Islet precursor cell (in vitro differentiated cells): ENCODE measurements at regions not wholly inside any gene's neighbourhood (a gene's known extent, or its start where the extent isn't known, plus 50 kb on each side); places are given as distances from the start of the nearest gene placed in this dataset.

Experiments
- DNase-seq: peaks from one replicate; pipeline ENCODE4 v3.0.0-alpha.2; 2018

DNA sequence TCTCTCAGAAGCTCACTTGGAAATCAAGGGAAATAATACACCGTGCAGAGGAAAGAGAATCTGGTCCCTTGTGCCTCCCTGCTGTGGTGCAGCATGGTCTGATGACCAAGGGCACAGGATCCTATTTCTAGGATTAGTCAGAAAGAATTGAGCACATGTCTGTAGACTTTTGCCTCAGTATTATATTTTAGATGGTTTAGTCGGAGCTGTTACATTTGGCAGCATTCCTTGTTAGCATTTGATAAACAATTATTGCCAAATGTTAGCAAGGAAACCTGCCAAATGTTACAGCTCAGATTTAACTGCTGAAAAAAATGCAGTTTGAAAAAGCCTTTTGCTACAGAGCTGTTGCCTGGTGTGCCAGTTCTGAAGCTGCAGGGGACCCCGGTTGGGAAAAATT lies 183.5 kb upstream of the DPYD start:
- no peak for DNase-seq

DNA sequence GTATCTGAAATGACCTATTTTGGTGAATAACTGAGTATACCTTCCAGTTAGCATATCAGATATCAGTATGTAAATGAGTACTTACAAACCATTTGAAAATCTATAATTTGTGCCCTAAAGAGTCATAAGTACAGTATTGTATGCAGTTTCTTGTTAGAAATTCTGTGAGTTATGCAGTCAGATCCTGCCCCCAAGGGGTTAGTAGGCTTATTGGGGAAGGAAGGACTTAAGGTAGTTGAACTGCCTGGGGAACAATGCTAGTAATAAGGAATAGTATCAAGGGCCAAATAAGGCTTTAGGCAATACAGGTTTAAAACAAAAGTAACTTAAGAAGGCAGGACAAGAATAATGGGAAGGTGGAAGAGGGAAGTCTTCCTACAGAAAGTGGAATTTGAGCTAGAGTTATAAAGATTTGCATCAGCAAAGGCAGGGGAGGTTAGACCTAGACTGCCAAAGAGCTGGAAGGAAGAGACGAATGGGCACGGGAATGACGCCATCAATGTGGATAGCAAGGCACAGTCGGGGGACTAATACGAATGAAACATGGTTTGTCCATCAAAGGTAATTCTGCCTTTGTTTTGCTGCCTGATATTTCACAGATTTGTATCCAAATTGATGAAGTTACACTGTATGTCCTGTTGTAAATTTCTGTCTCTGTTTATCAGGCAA lies 182.9 kb upstream of the DPYD start:
- no peak for DNase-seq

DNA sequence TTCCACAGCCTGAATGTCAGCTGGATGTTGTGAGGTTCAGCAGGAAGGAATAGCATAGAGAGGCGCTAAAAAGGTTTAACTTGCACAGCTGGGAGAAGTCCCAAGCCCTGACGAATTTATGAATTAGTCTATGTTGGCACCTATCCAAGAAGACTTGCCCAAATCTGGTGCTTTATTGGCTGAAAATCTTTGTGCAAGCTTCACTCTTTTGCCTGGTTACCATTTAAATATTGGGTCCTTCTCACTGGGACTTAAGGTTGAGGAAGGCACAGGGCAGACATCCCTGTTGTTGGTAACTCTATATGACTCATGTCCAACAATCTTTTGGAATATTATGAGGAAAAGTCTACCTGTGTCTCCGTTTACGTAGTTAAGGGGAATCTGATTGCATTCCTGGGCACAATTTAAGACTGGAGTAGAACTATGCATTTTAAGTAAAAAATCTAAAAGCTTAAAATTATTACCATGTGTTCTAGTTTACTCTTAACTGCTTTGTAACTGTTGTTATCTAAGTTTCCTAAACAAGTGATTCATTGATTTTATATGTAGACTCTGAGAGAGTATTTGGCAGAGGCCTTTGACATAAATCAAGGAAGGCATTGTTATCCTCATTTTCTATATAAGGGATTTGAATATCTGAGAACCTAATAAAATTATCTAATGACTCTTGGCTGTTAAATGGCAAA lies 181.7 kb upstream of the DPYD start:
- no peak for DNase-seq

DNA sequence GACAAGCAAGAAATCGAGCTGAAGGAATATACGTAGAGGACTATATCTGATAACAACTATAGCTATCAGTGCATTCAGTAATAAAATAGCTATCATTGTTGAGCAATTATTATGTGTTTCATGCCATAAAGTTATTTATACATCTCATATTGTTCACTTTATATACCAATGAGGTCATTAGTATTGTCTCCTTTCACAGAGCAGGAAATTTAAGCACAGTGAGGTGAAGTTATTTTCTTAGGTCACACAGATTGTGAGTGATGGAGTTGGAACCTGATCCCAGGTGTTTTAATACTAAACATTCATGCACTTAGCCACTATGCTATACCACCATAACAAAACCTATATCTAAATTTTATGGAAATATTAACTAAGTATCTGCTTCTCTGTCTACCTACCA lies 180.5 kb upstream of the DPYD start:
- no peak for DNase-seq

DNA sequence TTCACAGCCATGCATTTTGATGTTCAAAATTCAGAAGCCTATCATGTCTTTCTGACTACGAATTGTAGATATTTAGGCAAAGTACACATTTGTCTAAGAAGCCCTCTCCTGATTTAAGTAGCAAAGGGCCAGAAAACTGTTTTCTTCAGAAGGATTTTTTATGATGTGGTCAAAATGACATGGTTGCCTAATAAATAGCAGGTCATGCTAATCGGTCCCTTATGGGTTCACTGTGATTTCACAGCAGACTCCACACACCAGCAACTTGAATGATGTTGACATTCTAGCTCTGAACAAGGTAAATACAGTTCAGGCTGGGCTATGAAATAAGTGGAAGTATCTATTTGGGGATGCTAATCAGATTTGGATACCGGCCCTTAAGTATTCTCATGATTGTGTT lies 178.7 kb upstream of the DPYD start:
- no peak for DNase-seq

DNA sequence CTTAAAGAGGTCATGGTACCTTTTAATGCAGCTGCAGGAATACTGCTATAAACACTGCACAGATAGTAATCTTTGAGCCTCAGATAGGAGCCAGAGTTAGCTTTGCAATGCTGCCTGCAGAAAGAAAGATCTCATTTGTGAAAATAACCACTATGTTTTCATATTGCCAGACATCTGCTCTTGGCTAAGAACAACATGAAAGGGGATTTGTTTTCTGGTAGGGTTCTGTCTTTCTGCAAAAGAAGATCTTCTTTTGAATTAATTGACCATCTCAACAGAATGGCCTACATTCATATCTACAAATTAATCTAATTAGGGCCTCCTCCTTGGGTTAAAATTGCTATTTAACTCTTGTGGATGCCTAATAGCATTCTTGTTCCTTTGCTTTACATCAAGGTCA lies 177.6 kb upstream of the DPYD start:
- no peak for DNase-seq

DNA sequence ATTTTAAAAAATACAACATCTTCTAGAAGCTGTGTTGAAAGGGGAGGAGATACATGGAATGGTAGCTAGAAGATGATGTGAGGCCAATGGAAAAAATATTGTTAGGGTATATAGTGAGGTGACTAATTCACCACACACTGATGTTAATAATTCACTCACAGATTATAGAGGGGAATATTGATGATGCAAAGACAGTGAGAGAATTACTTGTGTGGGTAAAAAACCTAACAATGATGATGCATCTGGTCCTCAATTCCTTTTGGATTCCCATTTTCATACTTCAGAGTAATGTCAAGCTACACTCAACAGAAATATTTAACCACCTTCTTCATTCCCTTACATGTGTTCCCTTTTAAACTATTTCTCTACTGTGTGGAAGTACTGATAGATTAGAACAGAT lies 169.5 kb upstream of the DPYD start:
- no peak for DNase-seq

DNA sequence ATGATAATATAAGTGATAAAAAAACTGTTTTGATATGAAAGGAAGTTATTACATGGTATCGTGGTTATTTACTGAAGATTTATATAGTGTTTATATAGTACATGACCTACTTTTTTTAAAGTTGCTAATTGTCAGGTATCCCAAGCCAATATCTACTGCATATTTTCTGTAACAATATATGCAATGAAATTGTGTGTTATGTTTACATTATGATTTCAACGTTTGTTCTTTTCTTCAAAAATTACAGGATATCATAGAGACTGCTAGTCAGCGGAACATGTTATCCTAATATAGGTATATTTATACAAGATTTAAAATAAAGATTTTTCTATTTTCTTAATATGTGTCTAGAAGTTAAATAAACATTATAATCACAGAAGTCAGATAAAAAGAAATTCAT lies 167.5 kb upstream of the DPYD start:
- no peak for DNase-seq

DNA sequence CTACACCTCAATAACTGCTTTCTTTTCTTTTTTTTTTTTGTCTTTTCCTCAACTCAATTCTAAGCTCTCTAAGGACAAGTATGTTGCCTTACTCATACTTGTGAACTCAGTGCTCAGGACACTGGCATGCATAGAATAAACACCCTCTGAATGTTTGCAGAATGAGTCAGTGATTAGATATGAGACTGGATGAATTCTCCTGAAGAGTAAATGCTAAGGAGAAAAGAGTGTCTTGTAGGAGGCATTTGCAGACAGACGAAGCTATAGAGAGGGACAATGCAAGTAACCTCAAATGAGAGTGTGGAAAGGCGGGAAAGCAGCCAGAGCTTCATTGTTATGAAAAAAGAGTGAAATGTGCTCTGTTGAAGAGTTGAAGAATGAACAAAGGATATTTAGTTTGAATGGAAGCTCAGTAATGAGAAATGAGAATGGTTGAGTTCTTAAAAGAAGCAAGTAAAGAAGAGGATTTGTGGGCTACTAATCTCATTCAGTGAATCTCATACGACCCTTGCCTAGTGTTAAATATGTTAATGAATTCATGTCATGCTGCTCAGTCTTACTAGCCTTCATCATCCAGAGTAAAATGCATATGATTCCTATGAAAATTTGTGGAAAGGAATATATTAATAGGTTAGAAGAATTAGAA lies 166.1 kb upstream of the DPYD start:
- peak; percentile 74 for DNase-seq

DNA sequence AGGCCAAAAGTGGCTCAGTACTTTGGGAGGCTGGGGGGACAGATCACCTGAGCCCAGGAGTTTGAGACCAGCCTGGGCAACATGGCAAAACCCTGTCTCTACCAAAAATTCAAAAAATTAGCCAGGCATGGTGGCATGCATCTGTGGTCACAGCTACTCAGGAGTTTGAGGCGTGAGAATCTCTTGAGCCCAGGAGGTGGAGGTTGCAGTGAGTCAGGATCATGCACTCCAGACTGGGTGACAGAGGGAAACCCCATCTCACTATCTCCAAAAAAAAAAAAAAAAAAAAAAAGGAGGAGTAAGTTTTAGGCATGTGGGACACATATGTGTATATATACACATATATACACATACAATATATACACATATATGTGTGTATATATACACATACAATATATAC lies 165.3 kb upstream of the DPYD start:
- DNase-seq, result peak; percentile 65

DNA sequence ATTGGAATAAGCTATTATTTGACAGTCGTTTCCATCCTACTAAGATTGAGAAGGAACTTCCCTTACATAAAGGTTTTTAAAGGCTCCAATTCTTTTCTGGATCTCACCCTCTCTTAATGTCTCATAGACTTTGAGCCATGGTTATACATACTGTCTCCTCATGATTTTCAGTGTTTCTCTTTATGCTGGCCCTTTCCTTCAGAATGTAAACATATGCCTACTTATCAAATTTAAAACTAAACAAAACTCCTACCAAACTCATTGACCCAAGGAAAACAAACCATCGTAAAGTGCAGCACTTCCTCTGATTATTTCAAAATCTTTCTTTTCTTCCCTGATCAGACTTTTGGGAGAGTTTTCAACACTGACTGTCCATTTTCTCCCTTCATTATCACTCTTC lies 163.4 kb upstream of the DPYD start:
- no peak for DNase-seq

DNA sequence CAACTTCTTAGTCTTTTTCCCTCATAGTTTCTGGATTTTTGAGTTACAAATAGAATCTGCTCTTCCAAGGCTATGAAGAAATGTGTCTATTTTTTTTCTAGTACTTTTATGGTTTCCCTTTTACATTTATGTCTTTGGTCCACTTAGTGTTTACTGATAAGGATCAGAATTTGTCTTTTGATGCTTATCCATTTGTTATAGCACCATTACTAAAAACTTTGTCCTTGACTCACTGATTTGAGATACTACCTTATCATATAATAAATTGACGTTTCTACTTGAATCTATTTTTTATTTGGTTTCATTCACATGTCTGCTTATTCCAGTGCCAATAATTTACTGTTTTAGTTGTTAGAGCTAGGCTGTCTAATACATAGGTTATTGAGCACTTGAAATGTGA lies 161.1 kb upstream of the DPYD start:
- no peak for DNase-seq

DNA sequence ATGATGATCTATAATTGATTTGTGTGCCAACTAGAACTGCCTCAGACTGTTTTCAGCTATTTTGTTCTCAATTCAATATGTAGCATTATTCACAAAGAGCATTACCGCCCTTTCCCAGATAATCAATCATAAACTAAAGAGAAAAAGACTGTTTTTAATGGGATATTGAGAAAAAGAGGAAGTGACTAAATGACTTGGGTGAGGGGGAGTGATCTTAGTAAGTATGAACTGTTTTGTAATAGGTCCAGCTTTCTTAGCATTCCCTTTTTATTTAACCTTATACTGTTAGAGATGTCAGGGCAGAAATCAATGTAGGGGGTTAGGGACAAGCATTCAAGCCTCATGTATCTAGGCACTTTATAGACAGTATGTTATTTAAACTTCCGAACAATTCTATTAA lies 157.8 kb upstream of the DPYD start:
- no peak for DNase-seq

DNA sequence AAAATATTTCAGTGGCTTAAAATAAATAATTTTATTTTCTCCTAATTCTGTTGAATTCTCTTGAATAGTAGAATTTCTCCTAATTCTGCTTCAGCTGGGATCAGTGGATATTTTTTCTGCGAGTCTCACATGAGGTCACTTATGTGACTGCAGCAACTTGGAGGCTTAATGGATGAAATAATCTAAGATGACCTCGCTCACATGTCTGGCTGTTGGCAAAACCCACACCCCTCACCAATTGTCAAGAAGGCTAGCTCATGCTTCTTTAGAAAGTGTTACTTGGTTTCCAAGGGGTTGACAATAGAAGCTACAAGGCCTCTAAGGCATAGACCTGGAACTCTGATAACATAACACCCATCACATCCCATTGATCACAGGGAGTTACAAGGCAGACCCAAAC lies 156.9 kb upstream of the DPYD start:
- no peak for DNase-seq

DNA sequence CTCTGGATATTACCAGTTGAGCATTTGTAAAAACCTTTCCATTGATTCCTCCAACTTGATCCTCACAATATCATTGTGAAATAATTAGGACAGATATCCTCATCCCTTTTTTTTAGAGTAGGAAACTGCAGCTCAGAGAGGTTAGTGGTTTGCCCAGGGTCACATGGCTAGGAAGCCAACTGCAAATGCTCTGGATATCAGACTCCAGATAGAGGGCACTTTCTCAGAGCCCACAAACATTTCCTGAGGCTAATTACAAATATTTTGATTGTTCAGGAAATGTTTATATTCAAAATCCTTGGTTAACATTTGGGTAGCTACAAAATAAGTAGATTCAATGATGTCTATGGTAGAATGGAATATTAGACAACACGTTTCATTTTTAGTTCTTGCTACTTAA lies 154.8 kb upstream of the DPYD start:
- DNase-seq, result no peak

DNA sequence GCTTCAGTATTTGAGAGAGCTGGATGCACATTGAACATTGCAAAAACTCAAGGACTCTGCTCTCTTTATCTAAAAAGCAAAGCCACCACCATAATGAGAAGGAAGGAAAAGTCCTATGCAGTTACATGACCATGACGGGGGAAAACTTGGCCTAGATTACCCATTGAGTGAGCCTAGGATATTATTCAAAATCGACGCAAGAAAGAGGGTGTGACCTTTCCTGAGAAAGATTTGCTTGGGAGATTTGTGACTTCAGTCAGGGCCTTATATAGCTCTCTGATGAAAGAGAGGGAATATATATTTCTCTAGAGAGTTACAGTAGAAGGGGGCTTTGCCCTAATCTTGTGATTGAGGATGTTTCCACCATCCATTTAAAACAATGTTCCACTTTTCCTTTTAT lies 153.0 kb upstream of the DPYD start:
- no peak for DNase-seq

DNA sequence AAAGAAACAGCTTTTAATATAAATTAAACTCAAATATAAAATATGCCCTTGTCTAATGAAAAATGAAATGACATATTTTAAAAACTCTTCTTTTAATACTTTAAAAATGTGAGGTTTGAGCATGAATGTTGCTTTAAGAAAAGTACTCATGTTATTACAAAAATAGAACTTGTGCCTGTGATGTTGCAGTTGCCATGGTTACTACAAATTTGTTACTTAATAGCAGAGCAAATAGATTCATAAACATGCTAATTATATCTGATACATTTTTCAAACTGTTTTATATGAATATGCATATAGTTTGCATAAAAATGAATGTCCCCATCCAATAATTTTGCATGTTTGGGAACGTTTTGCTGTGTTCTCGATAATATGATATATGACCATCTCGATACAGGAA lies 152.3 kb upstream of the DPYD start:
- no peak for DNase-seq

DNA sequence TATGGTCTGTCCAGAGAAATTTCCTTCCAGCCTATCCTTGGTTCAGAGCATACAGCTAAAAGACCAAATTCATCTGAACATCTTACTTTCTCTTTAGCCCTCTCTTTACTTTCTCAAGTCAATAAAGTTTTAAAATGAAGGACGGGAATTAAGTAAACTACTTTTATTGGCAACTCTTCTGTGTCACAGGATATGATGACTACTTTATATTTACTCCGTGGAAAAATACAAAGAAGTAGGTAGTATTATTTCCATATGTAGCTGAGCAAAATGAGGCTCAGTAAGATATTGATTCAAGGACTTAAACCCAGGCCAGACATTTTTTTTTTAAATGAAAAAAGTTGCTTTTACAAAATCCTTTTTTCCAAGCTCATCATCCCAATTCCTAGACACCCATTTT lies 151.2 kb upstream of the DPYD start:
- DNase-seq, result no peak

DNA sequence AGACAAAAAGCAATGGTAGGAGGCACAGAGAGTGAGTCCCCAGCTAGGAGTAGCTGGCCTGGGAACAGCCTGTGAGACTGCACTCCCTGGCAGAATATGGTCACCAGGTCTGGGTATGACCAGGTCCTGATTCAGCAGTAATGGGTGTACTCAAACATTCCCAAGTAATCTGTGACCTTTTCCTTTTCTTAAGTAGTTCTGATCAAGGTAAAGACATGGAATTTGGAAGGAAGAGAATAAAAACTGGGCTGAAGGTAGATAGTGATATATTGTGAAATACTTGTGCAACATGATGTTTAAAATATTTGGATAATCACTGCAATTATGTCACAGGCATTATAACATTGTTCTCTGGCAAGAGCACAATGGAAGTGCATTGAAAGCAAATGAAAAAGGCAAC lies 147.2 kb upstream of the DPYD start:
- DNase-seq, result no peak

DNA sequence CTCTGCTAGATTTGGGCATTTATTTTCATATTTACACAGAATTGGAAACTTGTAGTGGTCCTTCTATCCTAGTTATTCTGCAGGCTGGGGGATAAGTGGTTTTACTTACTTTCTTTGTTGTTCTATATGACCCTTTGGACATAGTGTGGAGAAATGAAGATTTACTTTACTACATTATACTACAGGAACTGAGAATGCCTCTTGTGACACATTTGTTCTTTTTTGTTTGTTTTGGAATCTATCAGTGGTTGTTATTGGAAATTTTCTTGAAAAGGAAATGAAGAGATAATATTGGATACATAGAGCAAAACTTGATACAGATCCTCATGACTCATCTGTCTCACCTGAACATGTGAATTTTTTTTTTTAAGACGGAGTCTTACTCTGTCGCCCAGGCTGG lies 146.1 kb upstream of the DPYD start:
- DNase-seq, result no peak

DNA sequence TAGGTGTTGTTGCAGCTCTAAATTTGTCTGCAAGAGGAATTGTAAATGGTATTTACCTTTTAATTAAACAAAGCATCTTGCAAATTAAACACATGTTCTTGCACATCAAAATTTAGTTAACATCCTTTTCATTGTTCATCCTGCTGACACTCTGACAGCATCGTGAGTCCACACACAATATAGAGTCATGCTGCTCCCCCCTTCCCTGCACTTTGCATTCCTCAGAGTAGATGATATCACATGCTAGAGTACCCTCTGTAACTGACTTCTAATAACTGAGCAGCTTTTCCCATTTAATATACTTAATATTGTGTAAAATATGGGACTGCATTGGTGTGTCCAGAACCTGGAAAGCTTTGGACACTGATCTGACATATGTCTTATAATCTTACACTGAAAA lies 138.8 kb upstream of the DPYD start:
- DNase-seq, result no peak

DNA sequence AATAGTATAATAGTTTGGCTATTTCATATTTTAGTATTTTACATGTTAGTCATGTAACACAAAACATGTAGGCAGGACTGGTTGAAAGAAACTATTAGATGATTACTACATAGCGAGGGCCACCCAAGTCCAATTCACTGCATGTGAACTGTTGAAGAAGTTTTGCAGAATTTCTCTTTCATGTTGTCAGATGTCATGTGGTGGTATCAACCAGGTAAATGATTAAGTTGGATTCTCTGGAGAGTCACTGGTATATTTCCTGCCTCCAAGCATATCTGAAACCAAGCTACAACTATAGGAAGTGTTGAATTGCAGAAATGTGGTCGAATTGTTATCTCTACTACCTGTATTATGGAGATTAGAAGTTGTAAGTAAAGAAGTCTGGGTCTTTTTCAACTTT lies 137.8 kb upstream of the DPYD start:
- DNase-seq, result no peak

DNA sequence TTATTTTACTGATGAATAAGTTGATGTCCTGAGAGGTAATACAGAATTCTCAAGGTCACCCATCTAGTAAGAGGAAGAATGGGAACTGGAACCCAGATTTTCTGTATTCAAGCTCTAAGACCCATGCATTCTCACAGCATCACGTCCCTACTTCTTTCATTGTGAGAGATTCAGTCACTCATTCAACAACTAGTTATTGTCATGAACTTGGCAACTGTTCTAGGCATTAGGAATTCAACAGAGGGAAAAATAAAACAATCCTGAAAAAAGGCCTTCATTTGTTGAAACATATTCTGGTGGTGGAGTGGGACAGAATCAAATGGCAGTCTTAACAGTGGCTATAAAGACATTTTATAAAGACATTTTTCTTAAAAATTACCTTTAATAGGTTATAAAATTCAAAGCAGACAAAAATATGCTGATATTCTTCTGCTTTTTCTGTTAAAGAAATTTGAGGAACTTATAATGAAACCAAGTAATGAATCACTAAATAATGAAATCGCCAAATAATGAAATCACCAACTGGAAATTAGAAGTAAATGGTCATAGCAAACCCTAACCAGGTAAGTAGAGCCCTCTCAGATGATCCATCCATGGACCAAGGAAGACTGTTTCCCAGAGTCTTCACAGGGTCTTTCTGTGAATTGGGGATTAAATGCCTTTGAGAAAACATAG lies 136.5 kb upstream of the DPYD start:
- DNase-seq, result no peak

DNA sequence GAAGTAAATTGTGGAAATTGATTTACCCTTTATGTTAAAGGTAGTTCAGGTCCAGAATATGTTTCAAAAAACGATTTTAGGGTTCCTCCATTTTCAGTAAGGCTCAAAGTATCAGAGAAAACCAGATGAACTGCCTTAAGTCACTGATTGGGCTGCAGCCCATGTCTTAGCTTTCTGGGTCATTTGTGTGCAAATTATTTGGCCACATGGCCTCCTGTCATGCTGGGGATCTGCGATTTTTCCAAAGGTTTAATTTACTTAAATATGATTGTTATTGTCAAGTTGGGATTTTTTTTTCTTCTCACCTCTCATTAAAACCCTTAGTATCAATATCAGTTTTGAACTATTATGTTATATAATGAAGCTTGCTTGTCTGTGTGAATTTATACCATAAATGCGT lies 135.9 kb upstream of the DPYD start:
- DNase-seq, result no peak
